RKO (cell line): ENCODE measurements at regions not wholly inside any gene's neighbourhood (a gene's known extent, or its start where the extent isn't known, plus 50 kb on each side); places are given as distances from the start of the nearest gene placed in this dataset.

ENCODE experiments used
- DNase-seq: peaks from one replicate; pipeline ENCODE4 v3.0.0-alpha.2; 2016; ENCODE audit warnings: low spot score

- no peak for DNase-seq
Measured at GRCh38 chr3:177300842-177301241, 103.6 kb upstream of the TBL1XR1 start.

DNA sequence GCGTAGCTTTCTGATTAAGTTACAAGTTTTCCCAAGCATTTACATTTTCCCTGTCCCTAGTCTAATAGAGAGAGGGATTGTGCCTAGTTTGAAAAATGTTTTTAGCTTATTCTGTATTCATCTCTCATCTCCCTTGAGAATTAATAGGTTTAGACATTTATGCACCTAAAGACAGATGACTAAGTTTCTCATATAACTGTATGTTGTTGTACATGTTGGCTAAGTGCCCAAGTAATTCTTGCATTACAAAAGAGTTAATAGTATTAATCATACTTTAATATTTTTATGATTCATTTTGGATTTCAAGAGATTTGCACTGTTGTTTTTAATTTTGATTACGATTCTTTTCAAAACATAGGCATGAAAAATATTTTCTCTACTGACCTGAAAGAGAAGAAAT lies 109.0 kb upstream of the TBL1XR1 start:
- no peak for DNase-seq

DNA sequence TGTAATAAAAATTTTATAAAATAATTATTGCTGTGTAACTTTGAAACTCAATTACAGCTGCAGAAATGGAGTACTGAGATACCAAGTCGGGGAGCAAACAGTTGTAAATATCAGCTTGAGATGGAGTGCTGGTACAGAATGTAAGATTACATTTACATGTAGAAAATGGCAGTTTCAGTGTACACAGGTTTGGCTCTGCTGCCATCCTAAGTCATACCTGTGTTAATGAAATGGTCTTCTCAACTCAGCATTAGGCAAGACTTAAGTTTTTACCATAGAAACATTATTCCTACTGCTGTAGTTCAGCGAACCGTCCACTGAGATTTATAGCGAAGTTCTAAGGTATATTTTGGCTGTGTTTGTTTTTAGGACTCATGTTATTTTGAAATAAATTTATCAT lies 110.1 kb upstream of the TBL1XR1 start:
- no peak for DNase-seq

DNA sequence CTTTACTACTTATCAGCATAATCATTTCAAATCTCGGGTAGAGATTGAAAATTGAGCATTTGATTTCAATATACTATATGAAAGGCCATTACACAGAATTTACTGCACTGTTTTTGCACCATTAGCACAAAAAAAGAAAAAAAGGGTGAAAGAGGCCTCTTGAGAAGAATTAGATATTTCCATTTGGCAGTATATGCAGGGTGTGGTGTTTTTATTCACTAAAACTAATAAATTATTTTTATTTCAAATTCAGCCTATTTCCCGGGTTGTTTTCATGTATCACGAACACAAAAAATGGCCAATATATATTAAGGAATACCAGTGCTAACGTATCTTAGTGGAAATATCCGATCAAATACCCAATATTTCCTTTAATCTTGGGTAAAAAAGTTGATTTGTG lies 110.5 kb upstream of the TBL1XR1 start:
- no peak for DNase-seq

DNA sequence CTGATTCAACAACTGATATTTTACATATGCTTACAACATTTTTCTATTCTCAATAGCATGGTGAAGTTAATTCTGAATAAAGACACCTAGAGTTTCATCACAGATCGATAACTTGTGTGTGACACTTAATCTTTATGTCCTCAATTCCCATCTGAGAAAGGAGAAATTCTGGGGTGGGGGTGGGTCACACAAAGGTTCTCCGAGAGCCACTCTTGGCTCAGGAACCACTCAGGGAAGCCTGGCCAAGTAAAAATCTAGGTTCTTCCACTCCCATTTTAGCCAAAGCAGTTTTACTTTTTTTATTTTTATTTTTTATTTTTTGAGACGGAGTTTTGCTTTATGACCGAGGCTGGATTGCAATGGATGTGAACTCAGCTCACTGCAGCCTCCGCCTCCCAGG lies 111.0 kb upstream of the TBL1XR1 start:
- no peak for DNase-seq

DNA sequence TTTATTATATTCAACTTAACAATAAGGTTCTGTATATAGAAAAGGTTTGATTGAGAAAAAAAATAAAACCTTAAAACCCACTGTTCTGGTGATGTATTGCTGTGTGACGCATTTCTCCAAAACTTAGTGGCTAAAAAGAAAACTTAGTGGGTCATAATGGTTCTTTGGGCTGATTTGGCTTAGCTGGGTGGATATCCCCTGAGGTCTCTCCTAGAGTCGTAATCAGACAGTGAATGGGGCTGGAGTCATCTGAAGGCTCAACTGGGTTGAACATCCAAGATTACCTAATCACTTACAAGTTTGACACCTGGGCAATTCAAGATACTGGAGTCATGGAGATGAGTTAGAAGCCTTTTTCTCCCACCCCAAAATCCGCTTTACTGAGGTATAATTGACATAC lies 111.6 kb upstream of the TBL1XR1 start:
- no peak for DNase-seq

DNA sequence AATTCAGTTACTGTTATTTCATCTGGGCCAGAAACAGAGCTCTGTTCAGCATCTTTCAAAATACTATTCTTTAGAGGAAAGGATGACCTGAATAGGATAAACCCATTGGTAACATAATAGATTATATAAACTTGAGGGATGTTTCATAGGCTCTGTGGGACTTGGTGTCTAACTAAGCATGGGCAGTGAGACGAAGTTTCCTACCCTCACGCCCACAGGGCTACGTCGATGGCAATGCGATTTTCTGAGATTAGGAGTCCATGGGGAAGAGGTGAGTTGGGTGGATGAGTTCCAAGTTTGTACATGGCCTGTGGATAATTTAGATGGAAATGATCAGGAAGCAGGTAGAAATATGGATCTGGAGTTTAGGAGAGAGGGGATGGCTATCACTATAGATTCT lies 115.2 kb upstream of the TBL1XR1 start:
- DNase-seq, result no peak

DNA sequence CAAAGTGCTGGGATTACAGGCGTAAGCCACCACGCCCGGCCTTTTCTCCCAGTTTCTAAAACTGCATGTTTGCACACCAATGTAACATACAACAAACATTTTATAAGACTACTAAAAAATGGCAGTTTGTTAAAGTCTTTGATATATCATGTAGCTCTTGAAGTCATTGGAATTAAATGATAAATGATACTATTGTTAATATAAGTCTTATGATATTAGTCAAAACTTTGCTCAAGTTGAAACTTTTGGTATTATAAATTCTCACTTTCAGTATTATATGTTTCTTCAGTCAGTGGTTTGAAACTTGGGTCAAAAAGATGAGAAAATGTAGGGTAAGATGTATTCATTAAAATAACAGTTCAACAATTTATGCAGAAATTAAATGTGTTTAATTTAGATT lies 117.6 kb upstream of the TBL1XR1 start:
- DNase-seq, result no peak

- no peak for DNase-seq
Measured at GRCh38 chr3:177317247-177317646, 120.0 kb upstream of the TBL1XR1 start.

- DNase-seq, result no peak
Measured at GRCh38 chr3:177318559-177318958, 121.3 kb upstream of the TBL1XR1 start.

GRCh38 chr3:177320765-177321247 lies 123.5 kb upstream of the TBL1XR1 start:
- DNase-seq, result no peak

DNA sequence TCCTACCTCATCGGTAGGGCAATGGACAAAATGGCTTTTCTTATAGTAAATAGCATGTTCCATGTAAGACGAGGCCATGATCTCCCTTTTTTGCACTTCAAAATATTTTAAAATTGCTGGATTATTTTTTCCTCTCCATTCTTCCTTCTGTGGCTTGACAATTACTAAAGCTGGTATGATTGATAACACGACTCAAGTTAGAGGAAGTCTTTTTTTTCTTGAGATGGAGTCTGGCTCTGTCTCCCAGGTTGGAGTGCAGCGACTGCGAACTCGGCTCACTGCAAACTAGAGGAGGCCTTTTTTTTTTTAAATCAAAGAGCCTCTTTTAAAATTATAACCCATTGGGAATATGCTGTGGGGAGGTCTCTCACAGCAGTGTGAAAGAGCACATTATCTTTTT lies 124.5 kb upstream of the TBL1XR1 start:
- no peak for DNase-seq

GRCh38 chr3:177322881-177323280 lies 125.6 kb upstream of the TBL1XR1 start:
- DNase-seq, result no peak

GRCh38 chr3:177329854-177330253 lies 132.6 kb upstream of the TBL1XR1 start:
- DNase-seq, result no peak

DNA sequence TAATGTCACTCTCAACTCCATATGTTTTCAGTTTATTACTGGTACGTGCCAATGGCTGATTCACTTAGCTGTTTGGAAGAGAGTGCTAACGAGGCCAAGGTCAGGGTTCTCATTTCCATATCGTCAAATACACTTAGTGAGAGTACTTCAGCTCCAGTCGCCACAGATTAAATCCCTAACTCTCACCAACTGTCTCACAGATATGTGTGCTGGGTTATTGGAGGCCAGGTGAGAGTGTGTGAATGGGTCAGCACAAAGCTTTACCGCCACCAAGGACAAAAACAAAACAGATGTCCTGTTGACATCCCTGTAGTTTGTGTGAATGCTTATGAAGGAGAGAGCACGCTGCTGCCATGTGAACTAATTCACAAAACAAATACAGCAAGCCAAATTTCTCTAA lies 133.5 kb upstream of the TBL1XR1 start:
- no peak for DNase-seq

DNA sequence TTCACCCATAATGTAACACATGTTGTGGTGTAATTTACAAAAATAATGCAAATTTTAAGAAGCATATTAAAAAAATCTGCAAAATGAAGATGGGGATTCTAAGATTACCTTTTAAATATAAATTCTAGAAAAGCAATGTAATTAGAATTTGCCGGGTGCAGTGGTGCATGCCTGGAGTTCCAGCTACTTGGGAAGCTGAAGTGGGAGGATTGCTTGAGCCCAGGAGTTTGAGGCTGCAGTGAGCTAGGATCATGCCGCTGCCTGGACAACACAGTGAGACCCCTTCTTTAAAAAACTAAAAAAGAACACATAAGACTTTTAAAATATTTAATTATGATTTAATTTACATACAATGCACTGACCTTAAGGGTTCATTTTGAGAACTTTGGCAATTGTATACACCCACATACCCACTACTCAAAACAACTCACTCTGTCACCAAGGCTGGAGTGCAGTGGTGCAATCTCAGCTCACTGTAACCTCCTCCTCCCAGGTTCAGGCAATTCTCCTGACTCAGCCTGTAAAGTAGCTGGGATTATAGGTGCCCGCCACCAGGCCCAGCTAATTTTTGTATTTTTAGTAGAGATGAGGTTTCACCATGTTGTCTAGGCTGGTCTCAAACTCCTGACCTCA lies 134.0 kb upstream of the TBL1XR1 start:
- DNase-seq, result no peak

DNA sequence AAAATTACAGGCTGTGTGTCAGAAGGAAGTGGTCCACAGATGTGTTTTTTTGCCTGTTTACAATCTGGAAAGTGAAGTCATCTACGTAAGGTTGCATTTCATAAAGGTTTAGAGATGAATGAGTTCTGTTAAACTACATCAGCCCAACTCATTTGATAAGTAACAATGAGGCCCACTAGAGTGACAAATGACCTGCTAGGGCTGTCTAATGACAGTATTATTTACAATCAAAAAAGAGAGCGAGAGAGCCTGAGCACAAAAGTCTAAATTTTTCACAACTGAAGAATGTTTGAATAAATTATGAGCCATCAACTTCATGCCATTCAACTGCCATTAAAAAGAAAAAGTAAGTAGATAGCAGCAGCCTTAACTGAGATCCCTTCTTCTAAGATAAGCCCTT lies 135.7 kb upstream of the TBL1XR1 start:
- DNase-seq, result no peak

DNA sequence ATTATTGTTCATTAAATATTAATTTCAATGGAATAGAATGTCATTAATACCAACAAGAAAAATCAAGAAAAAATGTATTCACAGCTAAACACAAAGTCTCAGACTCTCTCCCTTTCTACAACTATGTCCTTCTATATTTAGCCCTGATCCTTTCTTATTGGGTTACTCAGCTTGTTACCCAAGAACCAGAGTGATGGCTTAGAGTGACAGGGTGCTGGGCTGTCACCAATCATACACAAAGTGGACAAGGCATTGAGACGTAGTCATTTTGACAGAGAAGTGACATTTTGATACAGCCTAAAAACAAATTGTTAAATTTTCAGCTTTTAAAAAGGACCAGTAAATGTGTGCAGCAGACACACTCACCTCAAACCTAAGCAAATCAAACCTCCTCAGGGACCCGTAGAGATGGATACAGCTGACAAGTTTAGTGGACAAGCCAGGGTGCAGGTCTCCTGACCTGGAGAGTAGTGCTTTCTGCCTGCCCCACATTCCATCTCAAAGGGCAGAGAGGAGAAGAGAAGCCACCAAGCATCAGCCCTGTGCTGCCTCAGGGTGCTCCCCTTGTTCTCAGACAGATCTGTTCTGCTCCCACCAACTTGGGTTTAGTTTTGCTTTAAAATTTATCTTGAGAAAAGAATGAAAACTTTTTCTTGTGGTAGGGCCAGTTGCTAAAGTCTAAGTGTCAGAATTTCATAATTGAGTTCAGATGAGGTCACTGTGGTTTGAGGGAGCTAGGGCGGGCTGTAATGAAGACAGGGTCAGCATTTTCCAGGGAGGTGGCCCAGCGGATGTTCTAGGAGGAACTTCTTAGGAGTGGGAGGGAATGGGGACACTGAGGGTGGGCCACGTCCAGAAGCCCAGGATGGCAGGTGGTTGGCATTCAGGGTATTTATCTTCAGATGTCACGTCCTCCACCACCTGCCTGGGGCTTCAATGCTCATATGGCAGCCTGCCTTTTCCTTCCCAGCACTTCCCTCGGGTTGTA lies 136.5 kb upstream of the TBL1XR1 start:
- DNase-seq, result no peak

GRCh38 chr3:177334803-177335202 lies 137.5 kb upstream of the TBL1XR1 start:
- DNase-seq, result no peak

DNA sequence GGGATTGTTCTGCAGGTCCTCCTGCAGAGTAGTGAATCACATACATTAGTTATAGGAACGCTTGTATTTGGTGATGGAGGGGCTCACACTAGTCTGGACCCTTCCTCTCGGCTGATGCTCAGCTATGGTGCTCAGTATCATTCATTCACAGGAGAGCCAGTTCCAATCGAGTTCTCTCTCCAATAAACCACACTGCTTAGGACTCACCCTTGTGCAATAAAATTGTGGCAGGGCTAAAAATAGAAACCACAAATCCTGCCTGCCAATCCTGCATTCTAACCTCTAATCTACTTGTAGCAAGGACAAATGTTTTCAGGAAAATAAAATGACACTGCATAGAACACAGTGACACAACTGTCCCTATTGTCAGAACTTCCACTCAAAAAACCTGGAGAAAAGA lies 138.4 kb upstream of the TBL1XR1 start:
- no peak for DNase-seq

- no peak for DNase-seq
Measured at GRCh38 chr3:177336873-177337450, 139.7 kb upstream of the TBL1XR1 start.

GRCh38 chr3:177337541-177338331 lies 140.5 kb upstream of the TBL1XR1 start:
- peak; percentile 34 for DNase-seq
